ENCODE measurements at regions not wholly inside any gene's neighbourhood (a gene's known extent, or its start where the extent isn't known, plus 50 kb on each side); places are given as distances from the start of the nearest gene placed in this dataset.

- H3K4me3 ChIP-seq (ENCODE audit: low read depth, low read length) = no peak overlapping the region
- ChIA-PET CTCF (interaction anchor here (0.5 kb wide), 1 partner anchor 240 kb away, joined by 4 read pairs; no protein-coding TSS in a partner anchor), POLR2A (no interaction called here)
- H3K27me3 ChIP-seq (ENCODE audit: control insufficient read depth, insufficient read depth, low read length) = no peaks in the 10 kb centered on the region
- H3K9me3 ChIP-seq (ENCODE audit: control insufficient read depth, insufficient read depth, low read length) = no peaks in the 10 kb centered on the region
- no peak for DNase-seq (ENCODE audit: low read depth, low spot score)
- no peak overlapping the region for H3K27ac ChIP-seq (ENCODE audit: low read depth, low read length)
- TF ChIP-seq CTCF (IDR thresholded peaks at IDR 0.05; ENCODE audit: low read depth, low read length) = no peak
Measured at GRCh38 chr6:99091985-99092384, 144.2 kb upstream of the FBXL4 start.

- POLR2A ChIA-PET = no interaction called here
- Histone ChIP-seq H3K4me3 (ENCODE audit: low read depth, low read length) (no peak overlapping the region), H3K27me3 (ENCODE audit: control insufficient read depth, insufficient read depth, low read length) (no peaks in the 10 kb centered on the region), H3K9me3 (ENCODE audit: control insufficient read depth, insufficient read depth, low read length) (no peaks in the 10 kb centered on the region), H3K27ac (ENCODE audit: low read depth, low read length) (no peak overlapping the region)
- CTCF ChIA-PET = no interaction called here
- no peak for TF ChIP-seq CTCF (IDR thresholded peaks at IDR 0.05; ENCODE audit: low read depth, low read length)
- no peak for DNase-seq (ENCODE audit: low read depth, low spot score)
Measured at GRCh38 chr6:99080191-99080590, 132.4 kb upstream of the FBXL4 start.

- Histone ChIP-seq H3K27ac (ENCODE audit: low read depth, low read length) (no peak overlapping the region), H3K4me3 (ENCODE audit: low read depth, low read length) (no peak overlapping the region), H3K27me3 (ENCODE audit: control insufficient read depth, insufficient read depth, low read length) (no peaks in the 10 kb centered on the region), H3K9me3 (ENCODE audit: control insufficient read depth, insufficient read depth, low read length) (no peaks in the 10 kb centered on the region)
- POLR2A ChIA-PET = no interaction called here
- CTCF ChIA-PET = no interaction called here
- no peak for TF ChIP-seq CTCF (IDR thresholded peaks at IDR 0.05; ENCODE audit: low read depth, low read length)
- DNase-seq (ENCODE audit: low read depth, low spot score) = no peak
Measured at GRCh38 chr6:99079058-99079457, 131.3 kb upstream of the FBXL4 start.

DNA sequence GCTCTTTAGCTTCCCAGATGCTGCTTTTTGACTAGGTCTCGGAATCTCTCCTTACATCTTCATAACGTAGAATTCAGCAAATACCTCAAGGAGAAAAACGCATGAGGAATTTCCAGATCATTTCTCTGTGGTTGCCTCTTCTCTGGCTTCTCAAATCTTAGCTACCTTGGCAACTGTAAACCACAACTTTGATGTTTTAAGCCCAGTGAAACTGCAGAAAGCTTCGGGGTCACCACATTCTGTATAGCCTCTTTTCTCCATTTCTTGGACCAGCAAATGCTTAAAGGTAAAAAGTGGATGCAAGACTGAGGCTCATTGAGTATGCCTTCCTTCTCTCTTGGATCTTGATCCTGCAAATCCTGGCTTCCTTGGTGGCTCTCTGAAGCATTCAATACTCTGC, 125.5 kb upstream of the FBXL4 start:
- TF ChIP-seq CTCF (IDR thresholded peaks at IDR 0.05; ENCODE audit: low read depth, low read length) = no peak
- H3K27me3 ChIP-seq (ENCODE audit: control insufficient read depth, insufficient read depth, low read length) = no peaks in the 10 kb centered on the region
- ChIA-PET CTCF (no interaction called here), POLR2A (no interaction called here)
- no peak for DNase-seq (ENCODE audit: low read depth, low spot score)
- no peak overlapping the region for H3K4me3 ChIP-seq (ENCODE audit: low read depth, low read length)
- no peaks in the 10 kb centered on the region for H3K9me3 ChIP-seq (ENCODE audit: control insufficient read depth, insufficient read depth, low read length)
- no peak overlapping the region for H3K27ac ChIP-seq (ENCODE audit: low read depth, low read length)

DNA sequence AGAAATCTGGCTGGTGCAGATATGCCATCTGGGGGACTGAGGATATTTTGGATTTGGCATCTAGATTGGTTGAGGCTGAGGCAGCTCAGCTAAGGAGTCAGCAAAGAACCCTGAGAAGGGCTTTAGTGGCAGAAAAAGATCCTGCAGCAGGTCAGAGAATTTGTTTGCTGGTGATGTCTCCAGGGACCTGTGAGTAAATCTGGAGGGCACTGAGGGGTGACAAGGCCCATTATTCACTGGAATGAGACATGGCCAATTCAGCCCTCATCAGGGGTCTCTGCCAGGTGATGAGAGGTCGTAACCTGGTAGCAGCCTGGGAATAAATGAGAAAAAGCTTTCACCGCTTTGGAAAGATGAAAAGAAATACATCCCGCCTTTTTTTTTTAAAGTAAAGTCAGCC, 118.3 kb upstream of the FBXL4 start:
- ChIA-PET POLR2A (no interaction called here), CTCF (no interaction called here)
- Histone ChIP-seq H3K27me3 (ENCODE audit: control insufficient read depth, insufficient read depth, low read length) (peaks cover 3% of the 10 kb centered on the region), H3K9me3 (ENCODE audit: control insufficient read depth, insufficient read depth, low read length) (no peaks in the 10 kb centered on the region), H3K27ac (ENCODE audit: low read depth, low read length) (no peak overlapping the region), H3K4me3 (ENCODE audit: low read depth, low read length) (no peak overlapping the region)
- TF ChIP-seq CTCF (IDR thresholded peaks at IDR 0.05; ENCODE audit: low read depth, low read length) = no peak
- no peak for DNase-seq (ENCODE audit: low read depth, low spot score)
